HCT116 (cell line): ENCODE measurements at regions not wholly inside any gene's neighbourhood (a gene's known extent, or its start where the extent isn't known, plus 50 kb on each side); places are given as distances from the start of the nearest gene placed in this dataset.

Experiments
- EGR1 ChIP-seq: IDR thresholded peaks from 2 replicates; pipeline ENCODE4 v1.6.1; 2012; ENCODE audit warnings: low read depth
- EZH2 ChIP-seq: fragments of 200-600 bp; sonication (generic); IDR thresholded peaks from 2 replicates; pipeline ENCODE4 v1.6.1; 2017; ENCODE audit warnings: antibody characterized with exemption, mixed run types
- EZH2phosphoT487 ChIP-seq: fragments of 200-600 bp; IDR thresholded peaks from 2 replicates; pipeline ENCODE4 v1.6.1; 2018; ENCODE audit warnings: antibody characterized with exemption, borderline replicate concordance
- POLR2A ChIP-seq: IDR thresholded peaks from 2 replicates; pipeline ENCODE4 v1.7.0; 2011; ENCODE audit warnings: borderline replicate concordance; ENCODE audit not compliant: insufficient read depth, insufficient read length; ENCODE audit errors: extremely low read depth
- POLR2AphosphoS5 ChIP-seq: IDR thresholded peaks from 2 replicates; pipeline ENCODE4 v1.6.1; 2011; ENCODE audit warnings: mild to moderate bottlenecking, low read depth, low read length, moderate library complexity
- RAD21 ChIP-seq: IDR thresholded peaks from 2 replicates; pipeline ENCODE4 v1.6.1; 2012; ENCODE audit warnings: low read depth, mild to moderate bottlenecking
- SRF ChIP-seq: IDR thresholded peaks from 2 replicates; pipeline ENCODE4 v1.6.1; 2012; ENCODE audit warnings: low read depth
- TF ChIP-seq, protein P1 (sequence below), 3 experiments: fragments of 200-600 bp in 1 of 3; sonication (generic) in 1 of 3; IDR thresholded peaks in 2 of 3; conservative IDR thresholded peaks in 1 of 3; 2 replicates each; pipeline ENCODE4 v1.5.1; 2012 to 2017; ENCODE audit warnings: low read depth in 2 of 3, low read length in 2 of 3, antibody characterized with exemption in 1 of 3, borderline replicate concordance in 1 of 3, control low read depth in 1 of 3, mild to moderate bottlenecking in 1 of 3, mixed read lengths in 1 of 3, mixed run types in 1 of 3, moderate library complexity in 1 of 3; ENCODE audit not compliant: insufficient read depth in 1 of 3

DNA sequence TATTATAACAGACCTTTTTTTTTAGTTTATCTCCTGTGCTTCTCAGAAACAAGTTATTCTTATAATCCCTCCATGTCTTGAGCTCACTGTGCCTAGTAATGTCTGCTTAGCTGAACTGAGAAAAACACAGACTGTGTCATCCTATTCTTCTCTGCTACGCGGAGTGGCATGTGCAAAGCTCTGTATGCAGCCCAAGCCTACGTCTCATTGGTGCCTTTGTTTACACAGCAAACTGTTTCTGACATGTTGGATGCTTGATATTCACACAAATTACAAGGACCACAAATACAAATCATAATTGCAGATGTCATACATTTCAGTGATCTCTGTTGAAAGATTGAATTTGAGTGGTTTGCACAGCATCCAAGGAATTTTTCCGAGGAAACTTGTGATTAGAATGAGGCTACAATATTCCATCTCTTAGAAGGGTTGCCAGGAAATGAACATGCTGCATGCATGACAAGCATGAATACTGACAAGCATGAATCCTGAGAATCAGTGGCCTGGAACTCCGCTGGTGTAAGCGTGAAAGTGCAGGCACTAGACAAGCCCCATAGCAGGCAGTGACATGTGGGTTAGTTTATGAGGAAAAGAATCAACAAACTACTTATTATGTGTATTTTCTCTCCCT is 128.4 kb upstream of the SGK1 start:
- TF ChIP-seq, protein P1, sequence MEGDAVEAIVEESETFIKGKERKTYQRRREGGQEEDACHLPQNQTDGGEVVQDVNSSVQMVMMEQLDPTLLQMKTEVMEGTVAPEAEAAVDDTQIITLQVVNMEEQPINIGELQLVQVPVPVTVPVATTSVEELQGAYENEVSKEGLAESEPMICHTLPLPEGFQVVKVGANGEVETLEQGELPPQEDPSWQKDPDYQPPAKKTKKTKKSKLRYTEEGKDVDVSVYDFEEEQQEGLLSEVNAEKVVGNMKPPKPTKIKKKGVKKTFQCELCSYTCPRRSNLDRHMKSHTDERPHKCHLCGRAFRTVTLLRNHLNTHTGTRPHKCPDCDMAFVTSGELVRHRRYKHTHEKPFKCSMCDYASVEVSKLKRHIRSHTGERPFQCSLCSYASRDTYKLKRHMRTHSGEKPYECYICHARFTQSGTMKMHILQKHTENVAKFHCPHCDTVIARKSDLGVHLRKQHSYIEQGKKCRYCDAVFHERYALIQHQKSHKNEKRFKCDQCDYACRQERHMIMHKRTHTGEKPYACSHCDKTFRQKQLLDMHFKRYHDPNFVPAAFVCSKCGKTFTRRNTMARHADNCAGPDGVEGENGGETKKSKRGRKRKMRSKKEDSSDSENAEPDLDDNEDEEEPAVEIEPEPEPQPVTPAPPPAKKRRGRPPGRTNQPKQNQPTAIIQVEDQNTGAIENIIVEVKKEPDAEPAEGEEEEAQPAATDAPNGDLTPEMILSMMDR (IDR thresholded peaks at IDR 0.05 in 2 of 3, conservative IDR thresholded peaks at IDR 0.05 in 1 of 3; ENCODE audit: borderline replicate concordance in 1 of 3, insufficient read depth in 1 of 3, low read depth in 2 of 3, low read length in 2 of 3): peak in 2 of 3 experiments; percentile 16 to 22; a peak in 1 of 6 replicates
- TF ChIP-seq SRF (no peak), RAD21 (no peak), EGR1 (no peak), EZH2 (no peak), EZH2phosphoT487 (no peak), POLR2AphosphoS5 (no peak), POLR2A (no peak)
